ENCODE measurements at regions not wholly inside any gene's neighbourhood (a gene's known extent, or its start where the extent isn't known, plus 50 kb on each side); places are given as distances from the start of the nearest gene placed in this dataset.

- no peaks in the 10 kb centered on the region for H3K36me3 ChIP-seq (ENCODE audit: insufficient read depth)
- H3F3A ChIP-seq (replicated peaks; ENCODE audit: low read depth), result no peaks in the 10 kb centered on the region
- no peak overlapping the region for H3K4me3 ChIP-seq
- no peak overlapping the region for H2AFZ ChIP-seq
- H3K79me2 ChIP-seq (replicated peaks; ENCODE audit: insufficient read depth), result no peaks in the 10 kb centered on the region
- TF ChIP-seq, protein P1, sequence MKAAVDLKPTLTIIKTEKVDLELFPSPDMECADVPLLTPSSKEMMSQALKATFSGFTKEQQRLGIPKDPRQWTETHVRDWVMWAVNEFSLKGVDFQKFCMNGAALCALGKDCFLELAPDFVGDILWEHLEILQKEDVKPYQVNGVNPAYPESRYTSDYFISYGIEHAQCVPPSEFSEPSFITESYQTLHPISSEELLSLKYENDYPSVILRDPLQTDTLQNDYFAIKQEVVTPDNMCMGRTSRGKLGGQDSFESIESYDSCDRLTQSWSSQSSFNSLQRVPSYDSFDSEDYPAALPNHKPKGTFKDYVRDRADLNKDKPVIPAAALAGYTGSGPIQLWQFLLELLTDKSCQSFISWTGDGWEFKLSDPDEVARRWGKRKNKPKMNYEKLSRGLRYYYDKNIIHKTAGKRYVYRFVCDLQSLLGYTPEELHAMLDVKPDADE (IDR thresholded peaks at IDR 0.05), result no peak
- no peaks in the 10 kb centered on the region; the same call in 2 of the 3 replicates for H3K9me3 Mint-ChIP-seq
- no peak for ATAC-seq
- no peaks in the 10 kb centered on the region for H3K4me1 Mint-ChIP-seq
- no peak overlapping the region for H3K4me2 ChIP-seq
- H4K20me1 ChIP-seq (replicated peaks; ENCODE audit: insufficient read depth), result no peaks in the 10 kb centered on the region
- no peak for DNase-seq (ENCODE audit: low spot score)
- no peaks in the 10 kb centered on the region for H3K27me3 ChIP-seq (ENCODE audit: insufficient read depth)
- H3K36me3 Mint-ChIP-seq (ENCODE audit: low read depth), result no peaks in the 10 kb centered on the region
- no peaks in the 10 kb centered on the region for H3K4me1 ChIP-seq (ENCODE audit: insufficient read depth)
- H3K27me3 Mint-ChIP-seq (ENCODE audit: insufficient read depth, low read depth, poor library complexity), result no peaks in the 10 kb centered on the region
- no peak overlapping the region for H3K27ac Mint-ChIP-seq
- no peak overlapping the region for H3K27ac ChIP-seq (ENCODE audit: low read depth)
- no peak overlapping the region for H3K4me3 Mint-ChIP-seq
- H3K9me2 ChIP-seq (ENCODE audit: insufficient read depth), result no peaks in the 10 kb centered on the region
Observed at GRCh38 chr1:192724670-192725069, 84.2 kb upstream of the RGS2 start.

- Histone ChIP-seq H3K4me3 (no peak overlapping the region), H2AFZ (no peak overlapping the region), H3F3A (replicated peaks; ENCODE audit: low read depth) (no peaks in the 10 kb centered on the region), H3K9me2 (ENCODE audit: insufficient read depth) (no peaks in the 10 kb centered on the region), H3K4me1 (ENCODE audit: insufficient read depth) (no peaks in the 10 kb centered on the region), H3K27ac (ENCODE audit: low read depth) (no peak overlapping the region), H3K27me3 (ENCODE audit: insufficient read depth) (no peaks in the 10 kb centered on the region), H3K4me2 (no peak overlapping the region), H4K20me1 (replicated peaks; ENCODE audit: insufficient read depth) (no peaks in the 10 kb centered on the region), H3K79me2 (replicated peaks; ENCODE audit: insufficient read depth) (no peaks in the 10 kb centered on the region), H3K36me3 (ENCODE audit: insufficient read depth) (no peaks in the 10 kb centered on the region)
- Mint-ChIP-seq H3K4me1 (no peaks in the 10 kb centered on the region; the same call in 2 of the 3 replicates), H3K36me3 (ENCODE audit: low read depth) (no peaks in the 10 kb centered on the region), H3K27me3 (ENCODE audit: insufficient read depth, low read depth, poor library complexity) (no peaks in the 10 kb centered on the region), H3K27ac (no peak overlapping the region), H3K9me3 (no peaks in the 10 kb centered on the region), H3K4me3 (no peak overlapping the region)
- DNase-seq (ENCODE audit: low spot score) (no peak), ATAC-seq (no peak)
- TF ChIP-seq, protein P2, sequence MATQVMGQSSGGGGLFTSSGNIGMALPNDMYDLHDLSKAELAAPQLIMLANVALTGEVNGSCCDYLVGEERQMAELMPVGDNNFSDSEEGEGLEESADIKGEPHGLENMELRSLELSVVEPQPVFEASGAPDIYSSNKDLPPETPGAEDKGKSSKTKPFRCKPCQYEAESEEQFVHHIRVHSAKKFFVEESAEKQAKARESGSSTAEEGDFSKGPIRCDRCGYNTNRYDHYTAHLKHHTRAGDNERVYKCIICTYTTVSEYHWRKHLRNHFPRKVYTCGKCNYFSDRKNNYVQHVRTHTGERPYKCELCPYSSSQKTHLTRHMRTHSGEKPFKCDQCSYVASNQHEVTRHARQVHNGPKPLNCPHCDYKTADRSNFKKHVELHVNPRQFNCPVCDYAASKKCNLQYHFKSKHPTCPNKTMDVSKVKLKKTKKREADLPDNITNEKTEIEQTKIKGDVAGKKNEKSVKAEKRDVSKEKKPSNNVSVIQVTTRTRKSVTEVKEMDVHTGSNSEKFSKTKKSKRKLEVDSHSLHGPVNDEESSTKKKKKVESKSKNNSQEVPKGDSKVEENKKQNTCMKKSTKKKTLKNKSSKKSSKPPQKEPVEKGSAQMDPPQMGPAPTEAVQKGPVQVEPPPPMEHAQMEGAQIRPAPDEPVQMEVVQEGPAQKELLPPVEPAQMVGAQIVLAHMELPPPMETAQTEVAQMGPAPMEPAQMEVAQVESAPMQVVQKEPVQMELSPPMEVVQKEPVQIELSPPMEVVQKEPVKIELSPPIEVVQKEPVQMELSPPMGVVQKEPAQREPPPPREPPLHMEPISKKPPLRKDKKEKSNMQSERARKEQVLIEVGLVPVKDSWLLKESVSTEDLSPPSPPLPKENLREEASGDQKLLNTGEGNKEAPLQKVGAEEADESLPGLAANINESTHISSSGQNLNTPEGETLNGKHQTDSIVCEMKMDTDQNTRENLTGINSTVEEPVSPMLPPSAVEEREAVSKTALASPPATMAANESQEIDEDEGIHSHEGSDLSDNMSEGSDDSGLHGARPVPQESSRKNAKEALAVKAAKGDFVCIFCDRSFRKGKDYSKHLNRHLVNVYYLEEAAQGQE (IDR thresholded peaks at IDR 0.05; ENCODE audit: unreplicated experiment), result no peak
- TF ChIP-seq CREB1 (CRISPR knock-in tag; IDR thresholded peaks at IDR 0.05; ENCODE audit: low read depth) (no peak), NANOG (IDR thresholded peaks at IDR 0.05; ENCODE audit: borderline replicate concordance) (no peak), JUNB (IDR thresholded peaks at IDR 0.05; ENCODE audit: unreplicated experiment) (no peak), EZH2phosphoT487 (IDR thresholded peaks at IDR 0.05; ENCODE audit: unreplicated experiment) (no peak)
Observed at GRCh38 chr1:192726820-192727504, 81.9 kb upstream of the RGS2 start.

Data from GM23338 (cell line).